ENCODE measurements at regions not wholly inside any gene's neighbourhood (a gene's known extent, or its start where the extent isn't known, plus 50 kb on each side); places are given as distances from the start of the nearest gene placed in this dataset.

DNA sequence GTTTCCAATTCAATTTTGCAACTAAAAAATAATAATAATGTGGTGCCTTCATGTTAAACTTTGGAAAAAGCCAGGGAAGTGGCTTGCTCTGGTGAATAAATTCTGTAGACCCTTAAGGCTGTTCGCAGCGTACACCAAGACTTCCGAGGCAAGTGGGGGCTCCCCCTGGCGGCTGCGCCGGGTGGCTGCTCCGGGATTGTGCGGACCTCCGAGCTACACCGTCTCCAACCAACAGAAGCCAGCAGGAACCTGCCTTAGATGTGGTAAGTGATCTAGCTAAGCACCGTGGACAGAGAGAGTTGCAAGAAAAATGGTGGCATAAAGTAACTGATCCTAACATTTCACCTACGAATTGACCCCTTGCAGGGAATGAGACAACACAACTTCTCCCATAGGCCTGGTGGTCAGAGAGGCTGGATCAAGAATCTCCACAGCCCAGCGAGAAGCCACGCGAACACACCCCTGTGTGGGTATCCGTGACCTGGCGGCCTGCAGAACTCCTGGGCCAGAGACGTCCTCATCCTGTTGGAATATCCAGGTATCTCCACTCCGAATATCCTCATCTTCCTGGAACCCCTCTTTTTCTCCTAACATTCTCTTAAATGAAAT lies 69.6 kb downstream of the TBXT start:
- POLR2A ChIA-PET: no interaction called here

DNA sequence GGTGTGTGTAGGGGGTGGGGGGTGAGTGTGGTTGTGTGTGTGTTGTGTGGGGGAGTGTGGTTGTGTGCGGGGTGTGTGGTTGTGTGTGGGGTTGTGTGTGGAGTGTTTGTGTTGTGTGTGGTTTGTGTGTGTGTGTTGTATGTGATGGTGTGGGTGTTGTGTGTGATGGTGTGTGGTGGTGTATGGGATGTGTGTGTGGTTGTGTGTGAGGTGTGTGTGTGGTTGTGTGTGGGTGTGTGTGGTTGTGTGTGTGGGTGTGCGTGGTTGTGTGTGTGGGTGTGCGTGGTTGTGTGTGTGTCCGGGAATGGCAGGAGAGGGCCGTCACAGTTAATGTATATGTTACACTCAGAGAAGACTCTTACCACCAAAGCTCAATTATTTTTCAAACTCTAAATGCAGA lies 79.8 kb downstream of the TBXT start:
- no peak for TF ChIP-seq HDGF (IDR thresholded peaks at IDR 0.05; ENCODE audit: borderline replicate concordance)
- TF ChIP-seq CTBP1 (IDR thresholded peaks at IDR 0.05; ENCODE audit: borderline replicate concordance): no peak
- no peak for TF ChIP-seq L3MBTL2 (conservative IDR thresholded peaks at IDR 0.05)
- no peak for TF ChIP-seq ELF4 (IDR thresholded peaks at IDR 0.05)
- no peak for TF ChIP-seq FOXM1 (IDR thresholded peaks at IDR 0.05; ENCODE audit: borderline replicate concordance)
- no peak for TF ChIP-seq ARNT (IDR thresholded peaks at IDR 0.05)
- no peak for TF ChIP-seq FOXA1 (IDR thresholded peaks at IDR 0.05)
- no peak for TF ChIP-seq SP1 (IDR thresholded peaks at IDR 0.05)
- TF ChIP-seq ZNF384 (IDR thresholded peaks at IDR 0.05): no peak
- TF ChIP-seq PKNOX1 (IDR thresholded peaks at IDR 0.05): no peak
- TF ChIP-seq BHLHE40 (IDR thresholded peaks at IDR 0.05; ENCODE audit: borderline replicate concordance): no peak
- no peak for TF ChIP-seq SUZ12 (IDR thresholded peaks at IDR 0.05)
- TF ChIP-seq FOXK2 (IDR thresholded peaks at IDR 0.05): no peak
- no peak for TF ChIP-seq NFRKB (IDR thresholded peaks at IDR 0.05)
- no peak for TF ChIP-seq TARDBP (IDR thresholded peaks at IDR 0.05)
- no peak for TF ChIP-seq LEF1 (IDR thresholded peaks at IDR 0.05; ENCODE audit: borderline replicate concordance)
- CTCF ChIA-PET: no interaction called here
- POLR2A ChIA-PET: no interaction called here

More for the DNA sequence above, 69.6 kb downstream of the TBXT start:
- peak; percentile 89 for DNase-seq (ENCODE audit: extremely low spot score)
- CTCF ChIA-PET: interaction anchor here (0.6 to 1.8 kb wide), 9 partner anchors 92 to 214 kb away, joined by 3 to 8 read pairs (median 4); no protein-coding TSS in a partner anchor
- TF ChIP-seq L3MBTL2 (conservative IDR thresholded peaks at IDR 0.05) (0 out of 2 replicates have a peak, but pooled peaks have one; percentile 18), ELF4 (IDR thresholded peaks at IDR 0.05) (no peak)

DNA sequence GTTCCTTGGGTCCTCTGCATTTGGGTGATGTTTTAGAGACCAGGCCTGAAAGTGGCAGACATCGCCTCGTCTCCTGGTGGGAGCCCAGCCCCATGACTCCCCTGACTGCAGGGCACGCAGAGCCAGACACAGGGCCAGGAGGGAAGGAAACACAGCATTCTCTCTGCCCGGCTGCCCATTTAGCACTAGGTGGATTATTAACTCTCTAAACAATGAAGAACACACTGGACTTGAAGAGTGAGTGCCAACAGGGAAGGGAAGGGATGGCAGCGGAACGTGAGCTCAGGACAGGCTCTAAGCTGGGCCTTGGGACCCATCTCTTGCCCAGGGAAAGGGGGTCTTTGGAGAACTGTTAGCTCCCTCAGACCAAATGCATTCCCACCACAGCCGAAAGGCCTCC lies 80.4 kb downstream of the TBXT start:
- no peak for DNase-seq (ENCODE audit: extremely low spot score)
- TF ChIP-seq HDGF (IDR thresholded peaks at IDR 0.05; ENCODE audit: borderline replicate concordance) (no peak), FOXK2 (IDR thresholded peaks at IDR 0.05) (no peak), ZNF384 (IDR thresholded peaks at IDR 0.05) (no peak), L3MBTL2 (conservative IDR thresholded peaks at IDR 0.05) (no peak), FOXM1 (IDR thresholded peaks at IDR 0.05; ENCODE audit: borderline replicate concordance) (no peak), NFRKB (IDR thresholded peaks at IDR 0.05) (no peak), SUZ12 (IDR thresholded peaks at IDR 0.05) (no peak), CTBP1 (IDR thresholded peaks at IDR 0.05; ENCODE audit: borderline replicate concordance) (no peak), FOXA1 (IDR thresholded peaks at IDR 0.05) (no peak), ELF4 (IDR thresholded peaks at IDR 0.05) (no peak)
- CTCF ChIA-PET: interaction anchor here (0.9 kb wide), 1 partner anchor 12 kb away, joined by 4 read pairs; no protein-coding TSS in a partner anchor
- POLR2A ChIA-PET: no interaction called here

More for the DNA sequence above, 79.8 kb downstream of the TBXT start:
- no peak for DNase-seq (ENCODE audit: extremely low spot score)

- CTCF ChIA-PET: interaction anchor here (0.6 kb wide), 1 partner anchor 22 kb away, joined by 3 read pairs; no protein-coding TSS in a partner anchor
- POLR2A ChIA-PET: no interaction called here
- TF ChIP-seq TARDBP (IDR thresholded peaks at IDR 0.05) (no peak), FOXK2 (IDR thresholded peaks at IDR 0.05) (no peak)
- DNase-seq (ENCODE audit: extremely low spot score): no peak
Measured at GRCh38 chr6:166085500-166085899, 82.2 kb downstream of the TBXT start.

- CTCF ChIA-PET: no interaction called here
- no peak for DNase-seq (ENCODE audit: extremely low spot score)
- POLR2A ChIA-PET: no interaction called here
- TF ChIP-seq FOXA1 (IDR thresholded peaks at IDR 0.05) (no peak), L3MBTL2 (conservative IDR thresholded peaks at IDR 0.05) (no peak), HDGF (IDR thresholded peaks at IDR 0.05; ENCODE audit: borderline replicate concordance) (no peak), ZNF384 (IDR thresholded peaks at IDR 0.05) (no peak), BHLHE40 (IDR thresholded peaks at IDR 0.05; ENCODE audit: borderline replicate concordance) (no peak), FOXK2 (IDR thresholded peaks at IDR 0.05) (no peak), CTBP1 (IDR thresholded peaks at IDR 0.05; ENCODE audit: borderline replicate concordance) (no peak), LEF1 (IDR thresholded peaks at IDR 0.05; ENCODE audit: borderline replicate concordance) (no peak), TARDBP (IDR thresholded peaks at IDR 0.05) (no peak), FOXM1 (IDR thresholded peaks at IDR 0.05; ENCODE audit: borderline replicate concordance) (no peak), PKNOX1 (IDR thresholded peaks at IDR 0.05) (no peak), SP1 (IDR thresholded peaks at IDR 0.05) (no peak), ARNT (IDR thresholded peaks at IDR 0.05) (no peak), SUZ12 (IDR thresholded peaks at IDR 0.05) (no peak), ELF4 (IDR thresholded peaks at IDR 0.05) (no peak), NFRKB (IDR thresholded peaks at IDR 0.05) (no peak)
Measured at GRCh38 chr6:166084951-166085350, 82.7 kb downstream of the TBXT start.

DNA sequence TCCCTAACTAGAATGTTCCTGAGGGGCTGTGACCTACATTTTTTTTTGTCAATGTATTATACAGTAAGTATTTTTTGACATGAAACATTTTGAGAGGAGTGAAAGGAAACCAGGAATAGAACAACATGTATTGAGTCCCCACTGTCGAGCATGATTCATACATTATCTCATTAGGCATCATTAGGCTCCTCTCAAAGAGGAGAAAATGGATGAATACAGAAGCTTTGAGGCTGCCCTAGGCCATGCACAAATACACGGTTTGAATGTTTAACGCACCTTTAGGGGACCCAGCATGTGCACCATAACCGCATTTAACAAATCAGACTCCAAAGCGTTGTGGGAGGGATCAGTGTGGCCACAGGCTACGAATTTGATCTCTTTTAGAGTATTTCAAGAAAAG lies 87.8 kb downstream of the TBXT start:
- ChIA-PET CTCF (no interaction called here), POLR2A (no interaction called here)
- DNase-seq (ENCODE audit: extremely low spot score): no peak
- TF ChIP-seq CTBP1 (IDR thresholded peaks at IDR 0.05; ENCODE audit: borderline replicate concordance) (no peak), FOXA1 (IDR thresholded peaks at IDR 0.05) (no peak), HDGF (IDR thresholded peaks at IDR 0.05; ENCODE audit: borderline replicate concordance) (no peak), FOXK2 (IDR thresholded peaks at IDR 0.05) (no peak), ELF4 (IDR thresholded peaks at IDR 0.05) (no peak)

- ChIA-PET CTCF (no interaction called here), POLR2A (no interaction called here)
- no peak for DNase-seq (ENCODE audit: extremely low spot score)
- TF ChIP-seq LEF1 (IDR thresholded peaks at IDR 0.05; ENCODE audit: borderline replicate concordance) (no peak), PKNOX1 (IDR thresholded peaks at IDR 0.05) (peak; percentile 37)
Measured at GRCh38 chr6:166078294-166078693, 89.4 kb downstream of the TBXT start.

All from HEK293T (cell line).